GM18951 (cell line): ENCODE measurements at regions not wholly inside any gene's neighbourhood (a gene's known extent, or its start where the extent isn't known, plus 50 kb on each side); places are given as distances from the start of the nearest gene placed in this dataset.

Experiments
- POLR2A ChIP-seq: IDR thresholded peaks from 4 replicates; pipeline ENCODE4 v1.6.1; 2011; ENCODE audit warnings: mild to moderate bottlenecking; ENCODE audit not compliant: insufficient read length, insufficient read depth; ENCODE audit errors: extremely low read depth
- in situ Hi-C: fragments of 300-500 bp; cut with MboI; formaldehyde crosslinking; loops from one replicate; pipeline ENCODE4 v1.12.0; 2022; ENCODE audit warnings: low sequenced_read_pairs, mixed read lengths, inconsistent platforms; ENCODE audit not compliant: unreplicated experiment

DNA sequence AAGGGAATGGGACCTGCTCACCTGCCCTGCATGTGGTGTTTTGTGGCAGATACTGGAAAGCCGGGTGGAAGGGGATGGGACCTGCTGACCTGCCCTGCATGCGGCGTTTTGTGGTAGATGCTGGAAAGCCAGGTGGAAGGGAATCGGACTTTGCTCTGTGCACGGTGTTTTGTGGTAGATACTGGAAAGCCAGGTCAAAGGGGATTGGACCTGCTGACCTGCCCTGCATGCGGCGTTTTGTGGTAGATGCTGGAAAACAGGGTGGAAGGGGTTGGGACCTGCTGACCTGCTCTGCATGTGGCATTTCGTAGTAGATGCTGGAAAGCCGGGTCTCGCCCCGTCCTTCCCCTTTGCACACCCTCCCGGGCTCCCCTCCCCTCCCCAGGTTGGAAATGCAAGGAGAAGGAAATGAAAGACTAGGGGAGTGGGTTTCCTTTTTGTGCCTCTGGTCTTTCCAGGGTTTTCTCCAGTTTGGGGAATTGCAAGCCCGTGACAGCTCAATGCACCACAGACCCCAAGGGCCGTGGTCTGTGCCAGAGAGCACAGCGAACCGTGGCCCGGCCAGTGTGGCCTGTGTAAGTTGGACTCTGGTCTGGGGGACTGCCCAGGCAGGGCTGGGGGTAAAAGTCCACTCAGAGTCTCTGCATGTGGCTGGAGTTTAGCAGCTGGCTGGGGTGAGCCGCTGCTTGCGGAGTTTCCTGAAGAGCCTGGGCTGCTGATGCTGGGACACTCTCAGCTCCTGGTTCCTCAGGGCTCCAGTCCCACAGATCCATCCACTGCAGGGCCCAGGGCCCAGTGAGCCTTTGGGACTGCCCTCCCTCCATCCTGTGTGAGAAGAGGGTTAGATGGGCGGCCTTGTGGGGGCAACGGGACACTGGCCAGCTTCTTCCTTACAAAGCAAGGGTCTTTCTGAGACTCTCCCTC lies 105.5 kb downstream of the CRYAA start:
- in situ Hi-C loops, result loop anchor here (5.0 kb wide), 1 partner anchor 67 kb away; no protein-coding TSS in a partner anchor
- TF ChIP-seq POLR2A, result no peak

DNA sequence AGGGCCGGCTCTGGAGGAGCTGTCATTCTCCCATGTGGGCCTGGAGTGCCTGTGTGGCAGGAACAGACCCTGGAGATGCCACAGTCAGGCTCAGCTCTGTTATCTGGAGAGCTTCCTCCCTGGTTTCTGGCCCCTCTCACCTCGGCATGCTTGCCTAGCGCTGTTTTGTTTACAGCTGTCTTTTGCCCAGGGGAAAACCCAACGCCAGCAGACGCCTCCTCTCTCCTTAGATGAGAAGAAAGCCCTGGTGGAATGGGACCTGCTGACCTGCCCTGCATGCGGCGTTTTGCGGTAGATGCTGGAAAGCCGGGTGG lies 104.9 kb downstream of the CRYAA start:
- in situ Hi-C loops, result loop anchor here (5.0 kb wide), 1 partner anchor 66 kb away; no protein-coding TSS in a partner anchor

DNA sequence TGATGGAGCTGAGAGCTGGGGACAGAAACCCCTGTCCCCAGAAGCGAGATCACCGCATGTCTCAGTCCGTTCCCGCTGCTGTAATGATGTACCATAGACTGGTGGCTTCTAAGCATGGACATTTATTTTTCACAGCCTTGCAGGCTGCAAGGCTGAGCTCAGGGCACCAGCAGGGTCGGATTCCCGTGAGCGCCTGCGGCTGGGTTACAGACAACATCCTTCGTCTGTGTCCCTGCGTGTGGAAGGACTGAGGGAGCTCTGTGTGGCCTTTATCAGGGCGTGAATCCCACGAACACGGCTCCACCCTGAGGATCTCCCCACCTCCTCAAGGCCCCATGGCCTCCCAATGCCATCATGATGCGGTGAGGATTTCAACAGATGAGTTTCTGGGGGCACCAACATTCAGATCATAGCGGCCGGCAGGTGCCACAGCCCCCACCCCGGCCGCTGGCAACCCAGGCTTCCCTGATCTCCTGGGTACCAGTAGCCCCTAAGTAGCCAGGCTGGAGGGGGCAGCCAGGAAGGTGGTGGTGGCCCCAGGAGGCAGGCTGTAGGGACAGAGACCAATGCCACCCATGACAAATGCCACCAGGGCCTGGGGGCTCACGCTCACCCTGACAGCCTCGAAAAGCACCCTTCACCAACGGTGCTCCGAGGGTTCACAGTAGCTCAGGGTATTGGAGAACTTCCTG lies 104.4 kb downstream of the CRYAA start:
- in situ Hi-C loops, result loop anchor here (5.0 kb wide), 1 partner anchor 66 kb away; no protein-coding TSS in a partner anchor
- TF ChIP-seq POLR2A, result no peak

More for the DNA sequence above, 104.9 kb downstream of the CRYAA start:
- TF ChIP-seq POLR2A, result no peak

DNA sequence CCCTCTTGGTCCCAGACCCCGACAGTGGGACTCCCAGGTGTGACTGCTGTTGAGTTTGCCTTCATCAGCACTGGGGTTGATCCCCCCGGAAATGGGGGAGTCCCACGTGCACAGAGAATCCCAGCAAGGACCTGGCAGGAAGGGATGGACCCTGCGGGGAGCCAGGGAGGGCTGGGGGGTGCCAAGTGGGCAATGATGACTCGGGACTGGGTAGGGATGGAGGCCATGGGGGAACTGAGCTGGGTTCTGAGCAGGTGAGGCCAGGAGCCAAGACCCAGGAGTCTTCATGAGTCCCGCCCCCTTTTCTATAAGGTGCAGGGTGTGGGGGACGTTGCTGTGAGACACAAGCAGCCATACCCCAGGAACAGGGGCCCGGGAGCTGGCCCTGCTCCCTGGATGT lies 103.8 kb downstream of the CRYAA start:
- TF ChIP-seq POLR2A, result no peak
- in situ Hi-C loops, result loop anchor here (5.0 kb wide), 1 partner anchor 65 kb away; no protein-coding TSS in a partner anchor

DNA sequence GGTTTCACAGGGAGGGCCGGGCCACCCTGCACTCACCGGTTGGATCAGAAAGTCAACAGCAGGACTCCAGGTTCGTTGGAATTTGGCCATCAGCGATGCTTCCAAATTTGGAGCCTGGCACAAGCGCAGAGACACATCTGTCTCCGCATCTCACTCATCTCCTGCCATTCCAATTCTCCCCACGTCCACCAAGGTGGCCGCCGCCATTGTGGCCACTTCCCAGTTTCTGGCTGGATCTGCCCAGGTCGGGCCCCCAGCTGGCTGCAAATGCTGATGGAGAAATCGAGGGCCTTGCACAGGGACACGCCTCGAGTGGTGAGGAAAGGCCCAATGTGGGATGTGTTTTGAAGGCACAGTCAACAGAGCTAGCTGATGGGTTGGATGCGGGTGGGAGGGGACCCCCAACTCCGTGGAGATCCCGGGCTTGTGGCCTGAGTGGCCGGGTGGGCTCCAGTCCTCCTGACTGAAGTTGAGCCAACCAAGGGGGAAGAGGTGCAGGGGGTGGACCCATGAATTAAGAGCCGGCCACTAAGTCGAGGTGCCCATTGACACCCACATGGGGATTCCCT lies 102.7 kb downstream of the CRYAA start:
- TF ChIP-seq POLR2A, result no peak
- in situ Hi-C loops, result loop anchor here (5.0 kb wide), 1 partner anchor 64 kb away; no protein-coding TSS in a partner anchor

DNA sequence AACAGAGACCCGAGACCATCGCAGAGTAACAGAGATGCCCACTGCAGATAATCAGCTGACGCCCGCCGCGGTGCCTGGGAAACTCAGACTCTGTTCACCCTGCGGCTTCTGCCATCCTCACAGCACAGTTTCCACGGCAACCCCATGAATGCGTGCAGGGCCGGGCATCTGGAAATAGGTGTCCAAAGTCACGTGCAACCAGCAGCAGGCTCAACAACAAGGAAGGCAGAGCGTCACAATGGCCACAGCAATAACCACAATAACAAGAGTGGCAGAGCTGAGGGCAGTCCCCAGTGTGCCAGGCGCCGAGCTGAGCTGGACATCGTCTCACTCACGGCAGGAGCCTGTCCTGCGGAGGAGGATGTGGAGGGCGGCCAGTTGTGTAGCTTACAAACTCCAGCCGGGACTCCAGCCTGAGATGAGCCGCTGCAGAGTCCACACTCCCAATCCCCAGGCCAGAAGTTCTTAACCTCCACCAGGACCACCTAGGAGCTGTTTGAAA lies 102.0 kb downstream of the CRYAA start:
- no peak for TF ChIP-seq POLR2A
- in situ Hi-C loops, result loop anchor here (5.0 kb wide), 1 partner anchor 64 kb away; no protein-coding TSS in a partner anchor

DNA sequence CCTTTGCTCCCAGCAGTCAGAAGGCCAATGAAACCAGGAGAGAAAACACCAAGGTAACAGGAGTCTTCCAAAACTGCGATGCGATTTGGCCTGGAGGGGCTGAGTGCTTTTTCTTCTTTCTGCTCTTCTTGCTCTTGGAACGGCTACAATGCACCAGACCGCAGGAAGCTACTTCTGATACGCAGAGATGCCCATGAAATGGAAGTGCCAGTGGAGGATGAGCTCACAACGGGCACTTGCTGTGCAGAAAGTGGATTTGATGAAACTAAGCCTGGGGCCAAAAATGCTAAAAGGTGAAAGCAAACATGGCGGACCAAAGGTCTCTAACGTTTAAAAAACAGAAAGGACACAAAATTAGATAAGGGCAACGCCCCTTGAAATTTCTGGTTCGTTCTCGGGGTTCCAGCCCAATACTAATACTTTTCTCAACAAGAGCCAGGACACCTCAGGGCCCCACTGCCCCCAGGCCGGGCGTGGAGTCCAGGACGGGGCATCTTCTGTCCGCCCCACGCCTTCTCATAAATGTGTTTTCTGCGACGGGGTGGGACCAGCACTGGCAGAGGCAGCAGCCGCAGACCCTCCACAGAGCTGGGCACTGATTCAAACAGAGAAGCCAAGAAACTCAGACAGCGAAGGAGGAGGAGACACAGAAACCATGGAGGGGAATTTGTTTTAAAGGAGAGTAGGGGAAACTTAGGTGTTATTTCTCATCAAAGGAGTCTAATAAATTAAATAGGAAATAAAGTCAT lies 101.3 kb downstream of the CRYAA start:
- in situ Hi-C loops, result loop anchor here (5.0 kb wide), 1 partner anchor 63 kb away; no protein-coding TSS in a partner anchor
- no peak for TF ChIP-seq POLR2A

DNA sequence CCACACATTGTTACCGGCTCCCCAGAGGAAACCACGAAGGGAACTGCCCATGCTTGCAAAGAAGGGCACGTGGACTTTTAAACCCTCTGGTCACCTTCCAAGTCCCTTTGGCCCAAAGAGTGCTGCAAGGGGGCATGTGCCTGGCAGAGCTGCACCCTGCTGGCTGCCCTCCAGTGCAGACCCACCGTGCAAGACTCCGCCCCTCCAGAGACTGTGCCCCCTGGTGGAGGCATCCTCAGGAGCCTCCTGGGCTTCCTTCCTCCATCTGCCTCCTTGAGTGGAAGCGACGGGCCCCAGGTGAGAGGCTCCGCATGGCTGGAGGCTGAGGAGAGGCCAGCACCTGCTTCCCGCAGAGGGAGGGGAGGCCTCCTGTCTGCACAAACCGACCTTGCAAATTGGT lies 100.6 kb downstream of the CRYAA start:
- no peak for TF ChIP-seq POLR2A
- in situ Hi-C loops, result no loop called here

DNA sequence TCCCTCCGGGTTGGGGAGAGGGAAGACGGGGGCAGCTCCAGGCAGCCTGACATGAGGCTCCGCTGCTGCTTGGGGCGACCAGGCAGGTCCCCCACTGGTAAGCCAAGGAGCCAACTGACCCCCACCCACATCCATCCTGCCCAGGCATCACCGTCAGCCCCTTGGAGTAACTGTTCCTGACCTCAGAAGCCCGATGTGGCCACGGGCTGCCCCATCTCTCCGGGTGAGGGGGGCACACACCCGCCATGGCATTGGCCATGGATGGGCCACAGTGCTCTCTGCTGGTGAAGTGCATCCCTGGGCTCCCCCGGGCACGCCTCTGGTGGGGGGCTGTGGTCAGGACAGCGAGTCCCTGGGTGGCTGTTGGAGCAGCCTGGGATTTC lies 100.0 kb downstream of the CRYAA start:
- in situ Hi-C loops, result no loop called here
- no peak for TF ChIP-seq POLR2A

DNA sequence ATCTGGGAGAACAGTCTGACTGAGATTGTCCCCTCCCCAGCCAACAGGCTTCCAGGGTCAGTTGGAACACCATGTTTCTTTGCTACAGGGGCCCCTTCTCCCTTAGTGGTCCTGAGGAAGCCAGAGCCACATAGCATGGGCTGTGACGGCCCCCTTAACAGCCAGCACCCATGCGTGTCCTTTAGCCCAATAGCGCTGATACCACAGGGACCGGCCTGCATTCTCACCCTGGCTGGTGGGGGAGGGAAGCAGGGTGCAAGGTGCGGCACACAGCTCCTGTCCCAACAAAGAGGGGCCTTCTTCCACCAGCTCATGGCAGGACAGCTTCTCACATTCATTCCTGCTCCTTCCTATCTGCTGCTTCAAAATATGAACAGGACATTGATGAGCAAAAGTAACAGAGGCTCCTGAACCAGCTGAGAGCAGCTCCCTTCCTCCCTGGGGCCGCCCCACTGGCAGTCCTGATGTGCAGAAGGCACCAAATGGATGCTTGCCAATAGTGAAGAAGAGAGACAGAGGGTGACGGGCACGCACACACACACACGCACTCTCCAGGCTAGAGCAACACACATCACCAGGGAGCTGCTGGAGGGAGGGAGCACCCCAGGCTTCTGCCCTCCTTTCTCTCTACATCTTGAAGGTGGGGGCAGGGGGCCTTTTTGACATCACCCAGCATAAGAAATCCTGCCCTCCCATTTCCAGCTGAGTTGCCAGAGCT lies 99.4 kb downstream of the CRYAA start:
- no peak for TF ChIP-seq POLR2A
- in situ Hi-C loops, result no loop called here

DNA sequence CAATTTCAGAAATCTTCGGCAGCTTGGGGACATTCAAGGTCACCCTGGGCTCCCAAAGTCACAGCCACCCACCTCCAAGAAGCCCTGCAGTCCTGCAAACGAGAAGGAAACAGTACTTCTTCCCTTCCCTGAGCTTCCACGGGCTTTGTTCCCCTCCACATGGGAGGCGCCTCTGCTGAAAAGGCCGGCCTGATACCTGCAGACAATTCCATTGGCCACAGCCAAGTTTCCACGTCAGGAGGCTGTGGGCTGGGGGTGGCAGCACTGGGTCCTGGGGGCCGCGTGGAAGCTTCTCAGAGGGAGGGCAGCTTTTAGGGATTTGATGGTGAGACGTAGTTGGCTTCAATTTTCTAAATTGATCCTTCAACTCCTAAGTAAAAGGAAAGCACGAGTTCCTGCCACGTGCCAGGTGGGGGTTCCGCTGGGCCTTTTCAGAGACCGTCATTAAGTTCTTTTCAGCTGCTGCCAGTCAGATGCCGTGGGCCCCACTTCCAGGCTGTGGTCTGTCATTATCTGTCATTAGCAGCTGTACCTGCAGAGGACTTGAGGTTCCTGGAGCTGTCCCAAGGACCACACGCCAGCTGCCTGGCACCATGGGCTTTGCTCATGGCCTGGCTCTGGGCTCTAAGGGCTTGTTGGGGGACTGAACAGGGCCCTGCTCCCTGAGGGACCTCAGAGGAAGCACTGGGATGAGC lies 98.7 kb downstream of the CRYAA start:
- in situ Hi-C loops, result no loop called here
- TF ChIP-seq POLR2A, result no peak
